AG20443 (cell line): ENCODE measurements at regions not wholly inside any gene's neighbourhood (a gene's known extent, or its start where the extent isn't known, plus 50 kb on each side); places are given as distances from the start of the nearest gene placed in this dataset.

Experiments
- DNase-seq: peaks from one replicate; pipeline ENCODE4 v3.0.0; 2012; ENCODE audit warnings: low spot score, mixed read lengths

DNA sequence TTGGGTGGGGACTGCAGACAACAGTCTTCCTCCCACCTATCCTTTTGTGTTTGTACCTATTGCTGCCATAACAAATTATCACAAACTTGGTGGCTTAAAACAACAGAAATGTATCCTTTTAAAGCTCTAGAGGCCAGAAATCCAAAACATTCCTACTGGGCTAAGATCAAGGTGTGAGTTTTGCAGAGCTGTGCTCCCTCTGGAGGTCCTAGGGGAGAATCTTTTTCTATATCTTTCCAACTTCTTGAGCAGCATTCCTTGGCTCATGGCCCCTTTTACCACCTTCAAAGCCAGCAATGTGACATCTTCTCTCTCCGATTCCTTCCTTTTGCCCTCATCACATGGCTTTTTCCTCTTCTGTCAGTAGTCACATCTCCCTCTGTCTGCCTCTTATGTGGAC, 190.6 kb downstream of the TTC8 start:
- no peak for DNase-seq

DNA sequence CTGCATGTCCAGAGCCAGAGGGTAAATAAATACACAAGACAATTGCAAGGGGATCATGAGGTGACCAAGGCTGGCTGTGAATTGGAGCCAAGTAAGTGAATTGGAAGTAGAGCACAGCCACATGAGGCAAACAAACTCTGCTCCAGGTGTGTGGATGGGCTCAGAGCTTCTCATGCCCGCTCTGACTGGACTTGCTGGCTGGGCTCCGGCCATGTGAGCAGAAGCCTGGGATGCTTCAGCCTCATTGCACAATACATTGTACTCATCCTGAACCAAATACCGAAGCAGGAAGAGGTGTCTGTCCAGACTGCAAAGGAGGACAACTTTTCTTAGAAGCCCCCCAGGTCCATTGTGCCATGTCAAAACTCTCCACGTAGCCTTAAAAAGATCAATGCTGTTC, 193.0 kb downstream of the TTC8 start:
- DNase-seq: peak; percentile 20

DNA sequence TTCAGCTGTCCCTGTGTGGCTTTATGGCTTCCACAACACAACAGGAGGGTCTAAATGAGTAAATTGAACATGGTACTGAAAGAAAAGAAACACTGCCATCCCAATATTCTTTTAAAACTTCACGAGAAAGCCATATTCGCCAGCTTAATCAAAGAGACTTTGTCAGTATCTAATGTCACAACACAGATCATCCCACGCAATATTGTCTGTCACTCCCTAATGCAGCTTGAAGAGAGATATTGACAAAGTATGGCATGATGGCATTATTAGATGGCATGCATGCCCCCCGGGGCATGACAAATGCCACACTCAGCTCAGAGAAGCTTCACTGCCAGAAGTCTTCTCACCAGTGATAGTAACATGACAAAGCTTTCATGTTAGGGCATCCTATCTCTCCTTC, 197.8 kb downstream of the TTC8 start:
- DNase-seq: no peak

DNA sequence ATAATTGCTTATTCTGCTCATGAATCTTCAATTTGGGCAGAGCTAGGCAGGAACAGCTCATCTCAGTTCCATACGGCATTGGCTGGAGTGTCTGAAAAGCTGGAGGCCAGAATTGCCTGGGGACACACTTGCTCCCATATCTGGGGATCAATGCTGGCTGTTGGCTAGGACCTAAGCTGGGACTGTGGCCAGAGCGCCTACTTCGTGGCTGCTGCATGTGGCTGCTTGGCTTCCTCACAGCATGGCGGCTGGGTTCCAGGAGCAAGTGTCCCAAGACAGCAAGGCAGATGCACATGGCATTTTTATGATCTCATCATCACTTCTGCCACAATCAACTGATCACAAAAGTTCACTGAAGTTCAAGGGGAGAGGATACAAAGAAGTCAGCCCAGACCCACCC, 200.2 kb downstream of the TTC8 start:
- DNase-seq: no peak

DNA sequence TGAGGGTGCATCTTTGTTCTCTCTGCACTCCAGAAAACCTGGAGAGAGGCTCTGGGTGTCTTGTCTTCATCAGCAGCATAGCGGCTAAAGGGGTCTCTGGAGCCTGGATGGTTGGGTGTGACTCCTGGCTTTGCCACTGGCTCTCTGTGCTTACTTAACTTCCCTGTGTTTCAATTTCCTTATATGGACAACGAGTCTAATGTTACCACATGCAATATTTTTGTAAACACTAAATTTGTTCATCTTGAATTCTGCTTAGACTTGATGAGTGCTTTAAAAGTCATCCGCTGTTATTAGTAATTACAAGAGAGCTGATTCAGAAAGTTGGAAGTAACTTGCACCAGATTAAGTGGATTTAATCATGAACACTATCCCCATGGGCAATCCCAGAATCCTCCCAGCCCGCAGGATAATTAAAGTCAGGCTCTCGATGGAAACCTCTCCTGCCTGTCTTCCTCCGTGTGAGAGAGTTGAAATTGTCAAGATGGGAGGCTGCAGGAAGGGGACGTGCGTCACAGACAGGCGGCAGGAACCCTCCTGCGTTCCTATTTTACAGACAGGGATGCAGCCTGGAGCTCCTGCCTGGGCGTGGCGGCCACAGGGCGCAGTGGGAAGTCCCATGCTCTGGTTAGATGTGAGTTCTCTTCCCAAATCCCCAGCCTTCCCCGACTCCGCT, 201.2 kb downstream of the TTC8 start:
- peak; percentile 84 for DNase-seq

DNA sequence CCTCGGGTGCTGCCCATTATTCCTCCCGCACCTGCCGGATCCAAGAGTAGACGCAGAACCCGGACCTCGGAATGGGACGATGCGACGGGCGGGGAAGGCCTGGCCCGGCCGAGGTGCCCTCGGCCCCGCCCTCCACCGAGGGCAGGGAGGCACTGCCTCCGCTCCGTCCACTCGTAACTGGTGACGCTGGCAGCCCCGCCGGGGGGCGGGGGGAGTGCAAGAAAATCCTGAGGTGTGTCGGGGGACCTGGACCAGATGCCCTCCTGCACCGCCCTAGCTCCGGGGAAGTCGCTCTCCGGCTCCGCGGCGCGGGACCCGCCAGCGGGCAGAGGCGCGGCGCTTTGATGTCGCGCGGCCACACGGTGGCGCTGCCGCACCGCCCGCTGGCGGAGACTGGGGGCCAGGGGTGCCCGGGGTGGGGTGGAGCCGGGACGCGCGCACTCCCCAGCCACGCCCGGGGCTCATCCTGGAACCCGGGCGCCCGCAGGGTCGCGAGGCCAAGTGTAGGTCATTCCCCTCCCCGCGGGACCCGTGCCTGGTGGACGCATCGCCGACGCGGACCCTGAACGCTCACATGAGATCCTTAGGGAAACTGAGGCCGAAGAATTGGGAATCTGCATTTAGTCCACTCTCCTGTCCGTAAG, 202.8 kb downstream of the TTC8 start:
- peak; percentile 90 for DNase-seq

DNA sequence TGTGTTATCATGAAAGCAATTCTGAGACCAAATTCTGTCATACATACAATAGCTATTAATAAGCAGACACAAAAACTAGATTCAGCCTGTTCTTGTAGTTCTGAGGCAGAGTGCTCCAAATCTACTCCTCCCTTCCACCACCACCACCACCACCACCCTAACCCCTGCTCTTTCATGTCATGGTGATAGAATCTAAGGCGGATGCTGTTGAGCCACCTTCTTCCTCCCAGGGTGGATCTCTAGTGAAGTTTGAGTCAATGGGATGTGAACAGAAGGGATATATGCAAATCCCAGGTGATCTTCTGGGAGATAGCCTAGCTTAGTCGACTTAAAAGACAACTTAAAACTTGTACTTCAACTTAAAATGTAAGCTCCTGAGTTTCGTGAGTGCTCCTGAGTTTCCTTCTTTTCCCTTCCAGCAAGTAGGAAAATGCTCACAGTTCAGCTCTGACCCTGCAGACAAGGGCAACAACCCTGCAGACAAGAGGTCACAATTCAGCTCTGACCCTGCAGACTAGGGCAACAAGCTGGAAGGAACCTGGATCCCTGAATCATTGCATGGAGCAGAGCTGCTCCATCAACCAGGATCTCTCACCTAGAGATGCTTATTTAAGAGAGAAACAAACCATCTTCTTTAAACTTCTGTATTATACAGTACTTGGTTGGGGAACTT, 204.1 kb downstream of the TTC8 start:
- DNase-seq: no peak

DNA sequence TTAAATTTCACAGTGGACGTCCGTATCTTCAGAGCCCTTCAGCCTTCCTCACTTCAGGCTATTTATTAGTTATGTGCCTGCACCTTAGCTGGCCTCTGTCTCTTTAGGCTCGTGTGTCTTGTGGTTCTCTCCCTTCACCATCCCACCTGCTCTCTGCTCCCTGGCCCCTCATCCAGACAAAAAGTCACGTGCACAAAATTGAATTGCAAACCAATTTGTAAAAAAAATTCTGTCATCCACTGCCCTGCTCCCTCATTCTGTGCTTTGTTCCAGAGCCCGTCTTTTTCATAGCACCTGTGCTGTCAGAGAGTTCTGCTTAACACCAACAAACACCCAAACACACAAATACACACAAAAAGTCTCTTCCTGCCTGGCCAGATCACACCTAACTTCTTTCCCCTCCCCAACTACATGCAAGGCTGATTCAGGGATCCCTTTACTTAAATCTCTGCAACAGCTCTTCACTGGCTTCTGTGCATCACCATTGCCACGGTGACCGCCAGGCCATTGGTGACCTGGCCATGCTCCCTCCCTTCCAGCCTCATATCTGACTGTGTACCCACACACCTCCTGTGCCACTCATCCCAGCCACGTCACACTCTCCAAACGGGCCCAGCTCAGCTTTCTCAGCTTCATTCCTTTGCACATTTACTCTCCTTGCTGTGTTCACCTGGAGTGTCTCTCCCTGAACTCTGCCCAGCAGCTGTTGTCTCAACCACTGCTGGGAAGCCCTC, 205.7 kb downstream of the TTC8 start:
- DNase-seq: no peak

DNA sequence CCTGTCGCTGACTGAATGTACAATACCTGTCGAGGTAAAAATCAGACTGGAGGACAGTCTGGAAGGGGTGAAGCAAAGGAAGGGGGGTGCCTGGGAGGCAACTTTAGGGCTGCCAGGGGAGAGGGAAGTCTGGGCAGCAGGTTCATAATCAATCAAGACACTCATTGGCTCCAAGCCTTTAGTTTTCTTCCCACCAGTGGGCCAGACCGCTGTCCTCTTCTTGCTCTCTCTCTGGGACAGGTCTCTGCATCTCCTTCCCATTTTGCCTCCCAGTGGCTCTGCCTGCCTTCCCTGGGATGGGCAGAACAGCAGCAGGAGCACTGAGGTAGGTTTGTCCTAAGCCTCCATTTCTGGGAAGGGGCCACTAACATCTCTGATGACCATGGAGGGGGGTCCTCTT, 206.5 kb downstream of the TTC8 start:
- no peak for DNase-seq

DNA sequence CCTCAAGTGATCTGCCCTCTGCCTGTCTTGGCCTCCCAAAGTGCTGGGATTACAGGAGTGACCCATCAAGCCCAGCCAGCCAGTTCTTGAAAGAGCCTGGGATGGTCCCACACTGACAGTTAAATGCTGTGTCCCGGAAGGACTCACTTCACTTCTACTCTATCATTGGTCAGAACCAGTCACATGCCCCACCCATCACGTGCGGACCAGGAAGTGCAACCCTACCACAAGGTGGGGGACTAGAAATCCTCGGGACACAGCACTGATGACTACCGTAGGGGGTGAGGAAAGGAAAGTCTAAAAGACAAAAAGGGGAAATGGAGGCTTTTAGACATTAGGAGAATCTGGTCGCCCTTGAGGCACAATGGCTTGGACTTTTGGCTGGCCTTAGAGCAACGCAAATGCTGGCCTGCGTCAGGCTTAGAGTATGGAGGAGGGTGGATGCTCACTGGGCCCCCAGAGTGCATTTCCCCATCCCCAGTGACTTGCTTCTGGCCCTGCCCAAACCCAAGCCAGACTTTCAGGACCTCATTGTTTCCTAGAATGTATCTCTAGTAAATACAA, 207.7 kb downstream of the TTC8 start:
- DNase-seq: no peak

DNA sequence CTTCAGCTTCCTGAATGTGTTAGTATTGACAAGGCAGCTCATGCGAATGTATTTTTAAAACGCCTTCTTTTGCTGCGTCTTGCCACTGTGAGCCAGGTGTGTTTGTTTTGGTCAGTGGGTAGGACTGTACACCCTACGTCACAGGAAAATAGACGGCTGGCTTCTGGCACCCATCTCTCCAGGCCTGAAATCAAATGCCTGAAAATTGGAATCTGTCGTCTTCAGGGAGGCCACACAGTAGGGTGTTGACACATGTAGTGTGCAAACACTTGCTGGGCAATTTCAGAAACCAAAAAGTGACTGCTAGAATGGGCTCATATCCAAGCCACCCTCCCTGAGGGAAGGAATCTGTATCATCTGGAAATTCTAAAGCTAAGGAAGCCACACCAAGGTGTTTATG, 209.3 kb downstream of the TTC8 start:
- no peak for DNase-seq

DNA sequence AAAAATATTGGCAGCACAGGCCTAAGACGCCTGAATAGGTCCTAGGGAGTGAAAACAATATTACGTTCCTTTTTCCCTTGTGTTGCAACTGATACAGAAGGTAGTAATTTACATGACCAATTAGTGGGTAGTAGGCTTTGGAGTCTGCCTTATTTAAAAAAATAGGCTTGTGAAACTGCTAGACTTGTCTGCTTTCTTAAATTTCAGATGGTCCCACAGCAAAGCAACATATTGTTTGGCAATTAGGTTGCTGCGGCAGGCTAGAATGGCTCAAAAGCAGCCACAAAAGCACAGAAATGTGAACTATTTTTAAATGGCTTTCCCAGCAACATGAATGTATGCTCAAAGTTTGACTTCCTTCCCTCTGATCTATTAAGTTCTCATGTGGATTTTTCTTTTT, 211.9 kb downstream of the TTC8 start:
- DNase-seq: no peak

DNA sequence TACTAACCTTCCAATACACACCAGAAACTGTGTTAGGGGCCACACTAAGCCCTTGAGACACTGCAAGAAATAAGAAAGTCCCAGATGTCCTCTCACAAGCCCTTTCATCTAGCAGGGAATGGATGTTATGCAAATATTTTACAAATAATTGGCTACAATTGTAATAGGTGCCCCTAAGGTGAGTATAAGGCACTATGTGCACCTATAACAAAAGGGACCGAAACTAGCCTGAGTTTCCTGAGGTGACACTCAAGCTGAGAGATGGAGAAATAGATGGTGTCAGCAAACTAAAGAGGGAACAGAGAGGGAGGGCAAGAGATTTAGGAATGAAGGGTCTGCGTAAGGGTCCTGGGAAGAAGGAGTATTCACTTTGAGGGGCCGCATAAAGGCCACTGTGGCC, 212.6 kb downstream of the TTC8 start:
- DNase-seq: no peak

DNA sequence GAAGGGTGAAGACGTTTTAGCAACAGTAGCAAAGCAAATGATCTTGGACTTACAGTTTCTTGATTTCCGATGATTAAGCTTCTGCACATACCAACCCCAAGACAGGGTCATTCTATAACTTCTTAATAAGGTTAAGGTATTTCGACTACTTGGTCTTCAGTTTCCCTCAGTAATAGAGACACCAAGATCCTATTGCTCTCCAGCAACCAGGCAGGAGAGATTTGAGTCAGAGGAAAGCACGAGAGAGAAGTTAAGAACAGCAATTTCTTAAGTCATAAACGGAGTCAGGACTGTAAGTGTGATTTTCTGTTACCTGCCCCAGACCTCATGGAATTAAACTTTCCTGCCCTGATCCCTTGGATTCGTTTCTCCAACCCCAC, 215.6 kb downstream of the TTC8 start:
- no peak for DNase-seq

DNA sequence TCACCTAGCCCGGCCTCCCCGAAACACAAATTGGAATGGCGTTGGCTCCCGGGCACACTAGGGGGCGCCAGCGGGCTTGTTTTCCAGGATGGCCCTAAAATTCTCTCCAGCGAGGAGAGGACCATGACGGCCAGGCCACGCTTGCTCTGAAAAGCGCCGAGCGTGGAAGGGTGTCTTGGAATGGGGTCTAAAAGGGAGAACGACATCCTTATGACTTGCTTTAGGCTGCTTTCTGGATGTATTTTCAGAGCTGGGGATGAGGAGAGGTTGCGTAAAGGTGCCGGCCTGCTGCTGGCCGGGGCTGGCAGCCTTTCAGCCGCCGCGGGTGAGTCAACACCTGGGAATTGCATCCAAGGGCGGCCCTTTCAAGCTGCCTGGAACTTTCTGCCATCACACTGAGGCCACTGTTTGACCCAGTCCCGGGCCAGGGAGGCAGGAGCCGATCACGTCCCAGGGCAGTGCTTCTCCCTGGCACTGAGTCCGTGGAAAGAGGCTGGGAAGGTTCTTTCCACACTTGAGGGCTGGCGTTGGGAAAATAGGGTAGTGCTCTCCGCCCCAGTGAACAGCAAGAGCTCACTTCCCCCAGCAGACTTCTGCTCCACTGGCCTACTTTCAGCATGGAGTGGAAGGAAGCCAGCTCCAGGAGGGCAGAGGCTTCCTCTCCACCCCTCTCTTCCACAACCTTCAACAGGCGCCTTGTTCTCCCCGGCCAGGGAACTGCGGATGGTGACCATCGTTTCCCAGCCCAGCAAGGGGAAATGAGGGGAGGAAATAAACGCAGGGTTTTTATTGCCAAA, 216.2 kb downstream of the TTC8 start:
- DNase-seq: peak; percentile 92

DNA sequence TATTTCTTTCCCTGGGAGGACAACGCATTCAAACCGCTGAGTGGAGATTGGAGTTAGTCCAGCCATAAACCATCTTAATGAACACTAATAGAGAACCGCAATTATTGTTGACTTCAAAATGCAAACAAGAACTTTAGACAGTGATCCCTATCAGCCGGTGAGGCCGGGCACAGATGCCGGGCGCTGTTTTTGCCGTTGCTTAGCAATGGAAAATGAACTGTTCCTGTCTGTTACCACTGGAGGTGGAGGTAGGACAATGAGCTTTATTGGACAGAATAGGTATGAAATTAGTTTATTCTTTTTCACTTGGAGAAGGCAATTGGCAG, 216.8 kb downstream of the TTC8 start:
- no peak for DNase-seq

DNA sequence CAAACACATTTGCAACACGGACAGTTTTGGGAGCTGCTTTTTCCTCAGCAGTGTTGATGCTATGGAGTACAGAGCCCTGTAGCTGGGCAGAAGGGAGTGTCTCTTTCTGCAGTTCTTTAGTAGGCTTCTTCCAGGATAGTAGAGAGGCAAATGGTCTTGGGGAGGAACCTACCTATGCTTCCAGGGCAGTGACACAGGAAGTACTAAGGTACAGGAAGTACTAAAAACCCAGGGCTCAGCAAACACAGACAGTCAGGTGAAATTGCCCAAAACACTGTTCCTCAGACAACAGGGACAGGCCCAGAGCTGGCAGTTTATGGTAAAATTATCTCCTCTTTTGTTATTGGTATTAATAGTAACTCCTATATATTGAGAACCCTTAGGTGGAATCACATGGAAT, 217.6 kb downstream of the TTC8 start:
- no peak for DNase-seq

DNA sequence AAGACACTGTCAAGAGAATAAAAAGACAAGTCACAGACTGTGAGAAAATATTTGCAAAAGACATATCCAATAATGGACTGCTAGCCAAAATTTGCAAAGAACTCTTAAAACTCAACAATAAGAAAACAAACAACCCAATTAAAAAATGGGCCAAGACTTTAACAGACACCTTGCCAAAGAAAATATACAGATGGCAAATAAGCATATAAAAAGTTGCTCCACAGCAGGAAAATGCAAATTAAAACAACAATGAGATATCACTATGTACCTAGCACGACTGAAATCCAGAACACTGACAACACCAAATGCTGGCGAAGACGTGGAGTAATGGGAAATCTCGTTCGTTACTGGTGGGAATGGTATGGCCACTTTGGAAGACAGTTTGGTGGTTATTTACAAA, 228.9 kb downstream of the TTC8 start:
- DNase-seq: no peak

DNA sequence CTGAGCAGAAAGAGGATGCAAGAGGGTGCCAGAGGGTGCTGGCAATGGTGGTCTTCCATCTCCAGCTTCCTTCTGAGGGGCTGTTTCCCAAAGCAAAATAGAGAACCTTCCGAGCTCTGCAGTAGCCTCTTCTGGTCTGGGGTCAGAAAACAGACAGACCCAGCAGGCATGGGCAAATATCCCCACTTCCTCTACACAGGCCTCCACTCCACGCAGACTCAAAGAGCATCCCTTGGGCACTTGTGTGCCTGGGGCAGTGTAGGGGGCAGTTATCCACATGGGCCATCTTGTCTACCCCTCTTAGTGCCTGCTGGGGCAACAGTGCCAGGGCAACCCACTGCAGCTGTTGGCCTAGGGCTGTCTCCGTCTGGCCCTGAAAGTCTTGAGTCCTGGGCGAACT, 231.9 kb downstream of the TTC8 start:
- DNase-seq: no peak

DNA sequence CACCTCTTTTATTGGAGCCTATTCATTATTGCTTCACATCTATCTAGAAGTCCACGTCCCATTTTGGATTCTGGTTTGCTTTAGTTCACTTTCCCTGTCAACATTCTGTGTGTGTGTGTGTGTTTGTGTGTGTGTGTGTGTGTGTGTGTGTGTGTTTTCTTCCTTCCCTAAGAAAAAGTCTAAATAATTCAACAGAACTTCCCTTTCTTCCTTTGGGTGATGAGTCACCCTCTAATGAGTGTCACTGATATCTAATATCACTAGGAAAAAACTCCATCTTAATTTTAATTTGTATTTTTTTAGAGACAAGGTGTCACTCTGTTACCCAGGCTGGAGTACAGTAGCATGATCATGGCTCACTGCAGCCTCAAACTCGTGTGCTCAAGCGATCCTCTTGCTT, 234.2 kb downstream of the TTC8 start:
- DNase-seq: no peak

DNA sequence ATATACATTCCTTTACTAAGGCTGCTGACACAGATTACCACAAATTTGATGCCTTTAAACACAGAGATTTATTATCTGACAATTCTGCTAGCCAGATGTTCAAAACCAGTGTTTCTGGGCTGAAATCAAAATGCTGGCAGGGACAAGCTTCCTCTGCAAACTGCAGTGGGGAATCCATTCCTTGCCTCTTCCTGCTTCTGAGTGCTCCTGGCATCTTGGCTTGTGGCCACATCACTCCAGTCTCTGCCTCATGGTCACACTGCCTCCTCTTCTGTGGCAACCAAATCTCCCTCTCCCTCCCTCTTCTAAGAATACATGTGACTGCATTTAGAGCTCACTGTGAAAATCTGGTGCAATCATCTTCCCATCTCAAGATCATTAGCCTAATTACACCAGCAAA, 235.7 kb downstream of the TTC8 start:
- DNase-seq: no peak

DNA sequence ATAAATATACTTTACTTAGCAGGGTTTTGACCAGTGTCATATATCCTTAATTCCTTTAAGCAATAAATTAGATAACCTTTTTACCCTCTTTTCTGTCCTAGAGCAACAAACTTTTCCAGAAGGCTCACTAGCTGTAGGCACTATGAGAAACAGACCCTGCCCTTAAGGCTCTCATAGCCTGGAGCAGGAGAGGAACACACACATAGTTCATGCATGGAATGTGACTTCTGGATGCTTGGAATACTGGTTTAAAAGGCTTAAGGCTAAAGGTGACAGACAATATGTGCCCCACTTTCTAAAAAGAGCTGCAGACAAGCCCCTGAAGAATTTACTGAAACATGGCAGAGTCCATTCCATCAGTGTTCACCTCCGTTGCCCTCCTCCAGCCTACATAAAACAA, 237.2 kb downstream of the TTC8 start:
- no peak for DNase-seq
